AG09309 (cell line): ENCODE measurements at regions not wholly inside any gene's neighbourhood (a gene's known extent, or its start where the extent isn't known, plus 50 kb on each side); places are given as distances from the start of the nearest gene placed in this dataset.

Experiments
- DNase-seq: peaks from one replicate; pipeline ENCODE4 v3.0.0-alpha.2; 2010; ENCODE audit warnings: low read depth
- H3K4me3 ChIP-seq: 2 replicates; pipeline ENCODE4 v1.5.1; 2011; ENCODE audit warnings: mild to moderate bottlenecking, low read depth, low read length, moderate library complexity; ENCODE audit not compliant: control insufficient read depth
- TF ChIP-seq, protein P1 (sequence below): IDR thresholded peaks from 2 replicates; pipeline ENCODE4 v1.5.1; 2011; ENCODE audit warnings: mild to moderate bottlenecking, low read depth, low read length, inconsistent platforms; ENCODE audit not compliant: insufficient read depth, control insufficient read depth; ENCODE audit errors: missing control alignments

- TF ChIP-seq, protein P1, sequence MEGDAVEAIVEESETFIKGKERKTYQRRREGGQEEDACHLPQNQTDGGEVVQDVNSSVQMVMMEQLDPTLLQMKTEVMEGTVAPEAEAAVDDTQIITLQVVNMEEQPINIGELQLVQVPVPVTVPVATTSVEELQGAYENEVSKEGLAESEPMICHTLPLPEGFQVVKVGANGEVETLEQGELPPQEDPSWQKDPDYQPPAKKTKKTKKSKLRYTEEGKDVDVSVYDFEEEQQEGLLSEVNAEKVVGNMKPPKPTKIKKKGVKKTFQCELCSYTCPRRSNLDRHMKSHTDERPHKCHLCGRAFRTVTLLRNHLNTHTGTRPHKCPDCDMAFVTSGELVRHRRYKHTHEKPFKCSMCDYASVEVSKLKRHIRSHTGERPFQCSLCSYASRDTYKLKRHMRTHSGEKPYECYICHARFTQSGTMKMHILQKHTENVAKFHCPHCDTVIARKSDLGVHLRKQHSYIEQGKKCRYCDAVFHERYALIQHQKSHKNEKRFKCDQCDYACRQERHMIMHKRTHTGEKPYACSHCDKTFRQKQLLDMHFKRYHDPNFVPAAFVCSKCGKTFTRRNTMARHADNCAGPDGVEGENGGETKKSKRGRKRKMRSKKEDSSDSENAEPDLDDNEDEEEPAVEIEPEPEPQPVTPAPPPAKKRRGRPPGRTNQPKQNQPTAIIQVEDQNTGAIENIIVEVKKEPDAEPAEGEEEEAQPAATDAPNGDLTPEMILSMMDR: no peak
- no peak for DNase-seq
- H3K4me3 ChIP-seq: no peak overlapping the region
Measured at GRCh38 chr5:143562935-143563334, 159.4 kb upstream of the NR3C1 start.

GRCh38 chr5:143561219-143561618, 157.7 kb upstream of the NR3C1 start:
- no peak for DNase-seq
- TF ChIP-seq, protein P1: no peak
- no peak overlapping the region for H3K4me3 ChIP-seq

DNA sequence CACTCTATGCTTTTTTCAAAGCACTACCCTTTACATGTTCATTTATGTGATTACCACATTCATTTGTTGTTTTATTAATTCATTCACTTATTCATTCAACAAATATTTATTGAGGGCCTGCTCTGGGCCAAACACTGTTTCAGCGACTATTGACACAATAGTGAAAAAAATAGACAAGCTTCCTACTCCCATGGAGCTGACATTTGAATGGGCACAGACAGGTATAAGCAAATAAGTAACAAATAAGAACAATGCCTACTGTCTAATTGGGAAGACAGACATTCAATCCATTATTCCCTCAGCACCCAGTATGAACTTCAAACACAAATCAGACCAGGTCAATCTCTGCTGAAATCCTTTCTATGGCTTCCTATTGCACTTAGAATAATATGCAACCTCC, 156.9 kb upstream of the NR3C1 start:
- TF ChIP-seq, protein P1: no peak
- DNase-seq: no peak
- no peak overlapping the region for H3K4me3 ChIP-seq

GRCh38 chr5:143559586-143560109, 156.2 kb upstream of the NR3C1 start:
- TF ChIP-seq, protein P1: no peak
- H3K4me3 ChIP-seq: no peak overlapping the region
- DNase-seq: no peak

GRCh38 chr5:143558048-143558447, 154.6 kb upstream of the NR3C1 start:
- no peak for DNase-seq
- TF ChIP-seq, protein P1: no peak
- no peak overlapping the region for H3K4me3 ChIP-seq

GRCh38 chr5:143557061-143557818, 153.8 kb upstream of the NR3C1 start:
- no peak overlapping the region for H3K4me3 ChIP-seq
- no peak for DNase-seq
- TF ChIP-seq, protein P1: no peak
